Psoas muscle (tissue), 7 donors: ENCODE measurements at regions not wholly inside any gene's neighbourhood (a gene's known extent, or its start where the extent isn't known, plus 50 kb on each side); places are given as distances from the start of the nearest gene placed in this dataset.

ENCODE experiments used
- ATAC-seq, 4 donors: fragments of 200-7000 bp; cut with Tn5 transposase; one replicate each; pipeline ENCODE4 v1.9.1; 2020; ENCODE audit warnings: moderate library complexity in 3 of 4, mild to moderate bottlenecking in 2 of 4
- DNase-seq, 2 donors: peaks; one replicate each; pipeline ENCODE4 v3.0.0-alpha.2; 2020
- H3K27ac ChIP-seq: fragments of 200-600 bp; one replicate; pipeline ENCODE4 v1.8.0; 2022
- H3K27me3 ChIP-seq, 3 donors: fragments of 200-600 bp in 1 of 3; one replicate each; pipeline versions ENCODE4 v1.6.1 to v1.8.0; 2013 to 2022; ENCODE audit warnings: low read length in 2 of 3, mild to moderate bottlenecking in 2 of 3, moderate library complexity in 1 of 3; ENCODE audit not compliant: insufficient read depth in 3 of 3
- H3K36me3 ChIP-seq, 2 donors: fragments of 200-600 bp in 1 of 2; one replicate each; pipeline versions ENCODE4 v1.6.1 to v1.8.0; 2013 to 2022; ENCODE audit warnings: low read depth in 1 of 2, mild to moderate bottlenecking in 1 of 2, moderate library complexity in 1 of 2; ENCODE audit not compliant: insufficient read depth in 1 of 2
- H3K4me1 ChIP-seq: fragments of 200-600 bp; one replicate; pipeline ENCODE4 v1.8.0; 2022
- H3K4me3 ChIP-seq: fragments of 200-600 bp; one replicate; pipeline ENCODE4 v1.8.0; 2022; ENCODE audit warnings: mild to moderate bottlenecking
- H3K9me3 ChIP-seq: fragments of 200-600 bp; one replicate; pipeline ENCODE4 v1.8.0; 2022
- CTCF ChIP-seq: fragments of 200-600 bp; IDR thresholded peaks from one replicate; pipeline ENCODE4 v1.8.0; 2022; ENCODE audit warnings: antibody characterized with exemption
- WGBS, 3 donors: extraction: QIAGEN DNeasy Blood & Tissue Kit; methylation state at CpG; one replicate each; pipeline versions ENCODE4 v1.1.6 to v1.1.7; 2013; 5-methylcytosine and 5-hydroxymethylcytosine counted together
- intact Hi-C, 2 donors: fragments of 100-400 bp; cut with DNase I; formaldehyde crosslinking; loops; one replicate each; pipeline versions ENCODE4 v1.11.0 to v1.14.2; 2022
- donor health status: healthy with polysubstance abuse.
- donor health status: DM: no; HTN: no; CAD: no; lungs with moderate emphysema.
- donor health status: Bipolar disorder and iron deficiency.
- donor health status: healthy.
- donor health status: DM: yes; HTN: yes; CAD: no.
- donor health status: DM: no; HTN: no; CAD: no.
- donor health status: DM: yes; HTN: yes; CAD: no.

GRCh38 chr13:106987427-106987785 lies 419.5 kb upstream of the ARGLU1 start:
- ATAC-seq (no peak), DNase-seq (no peak)
- 28 to 30% (median 30%) methylated on average over 5 of the region's 5 CpGs for WGBS, 3 donors
- TF ChIP-seq CTCF = no peak
- Histone ChIP-seq H3K4me3 (no peak overlapping the region), H3K9me3 (no peaks in the 10 kb centered on the region), H3K4me1 (no peaks in the 10 kb centered on the region), H3K36me3 (no peaks in the 10 kb centered on the region), H3K27me3 (no peaks in the 10 kb centered on the region), H3K27ac (no peak overlapping the region)
- intact Hi-C loops = no loop called here

- intact Hi-C loops = no loop called here
- DNase-seq = no peak
- H3K4me3 ChIP-seq = no peak overlapping the region
- H3K4me1 ChIP-seq = no peaks in the 10 kb centered on the region
- H3K36me3 ChIP-seq = no peaks in the 10 kb centered on the region
- TF ChIP-seq CTCF = no peak
- no peaks in the 10 kb centered on the region for H3K9me3 ChIP-seq
- ATAC-seq = no peak
- H3K27me3 ChIP-seq = no peaks in the 10 kb centered on the region
- H3K27ac ChIP-seq = no peak overlapping the region
- WGBS, 3 donors = 36 to 48% (median 40%) methylated on average over 10 of the region's 10 CpGs
These were observed 418.9 kb upstream of the ARGLU1 start for GRCh38 chr13:106986687-106987426.

- Histone ChIP-seq H3K36me3 (no peaks in the 10 kb centered on the region), H3K9me3 (no peaks in the 10 kb centered on the region), H3K27ac (no peak overlapping the region), H3K4me3 (no peak overlapping the region), H3K4me1 (no peaks in the 10 kb centered on the region), H3K27me3 (no peaks in the 10 kb centered on the region)
- TF ChIP-seq CTCF = no peak
- DNase-seq (no peak), ATAC-seq (peak in 1 of 4 donors; percentile 25)
- 27 to 35% (median 31%) methylated on average over 7 of the region's 7 CpGs for WGBS, 3 donors
- intact Hi-C loops = no loop called here
These were observed 418.1 kb upstream of the ARGLU1 start for GRCh38 chr13:106986033-106986484.

- TF ChIP-seq CTCF = no peak
- 92 to 97% (median 93%) methylated on average over 3 of the region's 3 CpGs for WGBS, 3 donors
- intact Hi-C loops = no loop called here
- Histone ChIP-seq H3K27ac (no peak overlapping the region), H3K4me3 (no peak overlapping the region), H3K4me1 (no peaks in the 10 kb centered on the region), H3K9me3 (no peaks in the 10 kb centered on the region), H3K36me3 (no peaks in the 10 kb centered on the region), H3K27me3 (no peaks in the 10 kb centered on the region)
- no peak for ATAC-seq
- DNase-seq = no peak
These were observed 417.5 kb upstream of the ARGLU1 start for GRCh38 chr13:106985481-106985880.

DNA sequence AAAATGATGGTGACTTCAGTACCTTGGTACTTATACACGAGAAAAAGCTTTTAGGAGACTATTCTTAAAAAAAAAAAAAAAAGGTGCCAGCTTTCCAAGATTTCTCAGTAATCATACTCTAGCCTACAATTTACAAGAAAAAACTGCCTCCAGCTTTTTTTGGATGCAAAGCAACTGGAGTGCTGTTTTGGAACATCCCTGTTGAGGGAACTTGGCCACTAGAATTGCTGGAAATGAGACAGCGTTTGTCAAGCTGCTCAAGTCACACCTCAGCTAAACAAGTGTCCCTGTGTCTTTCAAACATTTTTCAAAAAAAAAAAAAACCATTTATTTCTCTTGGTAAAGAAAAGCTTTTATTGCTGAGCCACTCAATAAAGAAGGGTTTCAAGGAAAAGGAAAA lies 413.1 kb upstream of the ARGLU1 start:
- H3K4me3 ChIP-seq = no peak overlapping the region
- ATAC-seq (no peak), DNase-seq (no peak)
- H3K4me1 ChIP-seq = no peaks in the 10 kb centered on the region
- no peaks in the 10 kb centered on the region for H3K27me3 ChIP-seq
- 13 to 24% (median 21%) methylated on average over 2 of the region's 2 CpGs for WGBS, 3 donors
- no peaks in the 10 kb centered on the region for H3K36me3 ChIP-seq
- intact Hi-C loops = no loop called here
- no peaks in the 10 kb centered on the region for H3K9me3 ChIP-seq
- TF ChIP-seq CTCF = no peak
- H3K27ac ChIP-seq = no peak overlapping the region
